ENCODE measurements at regions not wholly inside any gene's neighbourhood (a gene's known extent, or its start where the extent isn't known, plus 50 kb on each side); places are given as distances from the start of the nearest gene placed in this dataset.
"Not testable (repeated sequence)": the region's sequence is repeated elsewhere in the genome, so short reads cannot be mapped to it uniquely, and the experiment has no call there.

DNA sequence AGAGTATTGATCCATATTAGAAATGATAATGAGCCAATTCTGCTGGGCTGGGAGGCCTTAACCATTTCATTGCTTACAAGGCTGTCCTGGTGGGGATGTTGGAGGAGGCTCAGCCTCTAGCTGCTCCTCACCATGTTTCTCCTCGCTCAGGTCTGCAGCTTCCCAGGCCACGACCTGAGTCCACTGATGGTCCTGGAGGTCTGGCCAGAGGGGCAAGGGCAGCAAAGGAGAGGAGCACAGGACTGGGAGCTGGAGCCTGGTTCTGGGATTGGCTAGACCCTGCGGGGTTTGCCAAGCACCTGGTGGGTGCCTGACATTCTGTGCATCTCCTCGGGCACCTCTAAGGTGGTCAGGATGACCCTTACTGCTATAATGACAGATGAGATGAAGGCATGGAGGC, 92.6 kb downstream of the KIF26A start:
- DNase-seq: no peak

DNA sequence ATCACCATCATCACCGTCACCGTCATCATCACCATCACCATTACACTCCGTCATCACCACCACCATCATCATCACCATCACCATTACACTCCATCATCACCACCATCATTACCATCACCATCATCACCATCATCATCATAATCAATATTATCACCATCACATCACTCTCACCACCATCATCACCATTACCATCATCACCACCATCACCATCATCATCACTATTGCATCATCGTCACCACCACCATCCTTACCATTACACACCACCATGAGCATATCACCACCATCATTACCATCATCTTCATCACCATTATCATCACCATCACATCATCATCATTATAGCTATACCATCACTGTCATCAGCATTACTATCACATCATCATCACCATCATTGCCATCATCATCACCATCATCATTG, 93.7 kb downstream of the KIF26A start:
- DNase-seq: no peak

DNA sequence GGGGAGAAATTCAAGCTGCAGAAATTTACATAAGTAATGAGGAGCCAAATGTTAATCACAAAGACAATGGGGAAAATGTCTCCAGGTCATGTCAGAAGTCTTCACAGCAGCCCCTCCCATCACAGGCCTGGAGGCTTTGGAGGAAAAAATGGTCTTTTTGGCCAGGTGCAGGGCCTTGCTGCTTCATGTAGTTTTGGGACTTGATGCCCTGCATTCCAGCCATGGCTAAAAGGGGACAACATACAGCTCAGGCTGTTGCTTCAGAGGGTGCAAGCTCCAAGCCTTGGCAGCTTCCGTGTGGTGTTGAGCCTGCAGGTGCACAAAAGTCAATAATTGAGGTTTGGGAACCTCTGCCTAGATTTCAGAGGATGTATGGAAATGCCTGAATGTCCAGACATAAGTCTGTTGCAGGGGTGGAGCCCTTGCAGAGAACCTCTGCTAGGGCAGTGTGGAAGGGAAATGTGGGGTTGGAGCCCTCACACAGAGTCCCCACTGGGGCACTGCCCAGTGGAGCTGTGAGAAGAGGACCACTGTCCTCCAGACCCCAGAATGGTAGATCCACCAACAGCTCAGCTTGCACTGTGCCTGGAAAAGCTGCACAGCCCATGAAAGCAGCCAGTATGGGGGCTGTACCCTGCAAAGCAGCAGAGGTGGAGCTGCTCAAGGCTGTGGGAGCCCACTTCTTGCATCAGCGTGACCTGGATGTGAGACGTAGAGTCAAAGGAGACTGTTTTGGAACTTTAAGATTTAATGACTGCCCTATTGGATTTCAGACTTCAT, 95.8 kb downstream of the KIF26A start:
- DNase-seq: not testable (repeated sequence)

DNA sequence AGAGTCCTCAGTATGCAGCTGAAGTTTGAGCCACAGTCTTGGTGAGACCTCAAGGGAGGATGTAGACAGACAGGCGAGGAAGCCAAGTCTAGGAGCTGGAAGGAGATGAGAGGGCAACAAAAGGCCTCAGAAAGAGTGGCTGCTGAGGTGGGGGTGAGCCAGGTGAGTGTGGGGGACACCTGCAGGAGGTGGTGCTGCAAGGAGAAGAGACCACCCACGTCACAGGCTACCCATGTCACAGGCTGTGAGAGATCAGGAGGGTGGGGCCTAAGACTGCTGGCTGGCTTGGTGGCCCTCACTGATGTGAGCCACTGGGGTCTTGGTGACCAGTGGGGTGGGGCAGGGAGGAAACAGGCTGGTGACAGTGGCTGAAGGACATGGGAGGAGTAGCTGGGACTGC, 97.3 kb downstream of the KIF26A start:
- DNase-seq: no peak

DNA sequence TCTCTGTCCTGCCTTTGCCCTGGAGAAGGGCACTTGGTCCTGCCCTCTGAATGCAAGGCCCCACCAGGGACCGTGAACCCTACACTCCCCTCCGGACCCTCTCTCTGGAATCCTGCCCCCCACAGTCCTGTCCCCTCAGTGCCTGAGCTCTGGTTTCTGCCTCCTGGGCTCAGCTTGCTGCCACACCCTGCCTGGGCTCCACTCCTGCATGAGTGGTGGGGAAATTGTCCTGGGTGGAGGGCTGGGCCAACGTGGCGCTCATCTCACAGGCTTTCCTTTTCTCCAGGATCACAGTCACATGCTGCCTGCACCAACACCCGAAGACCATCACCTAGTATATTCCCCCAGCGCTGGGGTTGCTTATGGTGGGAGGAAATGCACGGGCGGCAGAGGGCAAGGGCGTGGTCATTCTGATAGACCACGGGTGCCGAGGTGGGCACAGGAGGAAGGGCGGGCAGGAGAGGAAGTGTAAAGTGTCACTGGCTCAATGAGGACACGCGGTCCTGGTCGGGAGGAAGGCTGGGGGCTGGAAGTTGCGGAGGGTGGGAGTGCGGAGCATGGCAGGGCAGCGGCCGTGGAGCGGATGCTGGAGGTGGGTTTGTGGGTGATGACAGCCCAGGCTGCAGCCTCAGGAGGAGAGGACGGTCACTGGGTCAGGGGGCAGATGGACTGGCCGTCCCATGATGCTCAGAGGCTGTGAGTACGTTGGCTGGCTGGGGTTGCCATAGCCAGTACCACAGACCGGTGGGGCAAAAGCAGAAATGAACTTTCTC, 99.5 kb downstream of the KIF26A start:
- DNase-seq: no peak

DNA sequence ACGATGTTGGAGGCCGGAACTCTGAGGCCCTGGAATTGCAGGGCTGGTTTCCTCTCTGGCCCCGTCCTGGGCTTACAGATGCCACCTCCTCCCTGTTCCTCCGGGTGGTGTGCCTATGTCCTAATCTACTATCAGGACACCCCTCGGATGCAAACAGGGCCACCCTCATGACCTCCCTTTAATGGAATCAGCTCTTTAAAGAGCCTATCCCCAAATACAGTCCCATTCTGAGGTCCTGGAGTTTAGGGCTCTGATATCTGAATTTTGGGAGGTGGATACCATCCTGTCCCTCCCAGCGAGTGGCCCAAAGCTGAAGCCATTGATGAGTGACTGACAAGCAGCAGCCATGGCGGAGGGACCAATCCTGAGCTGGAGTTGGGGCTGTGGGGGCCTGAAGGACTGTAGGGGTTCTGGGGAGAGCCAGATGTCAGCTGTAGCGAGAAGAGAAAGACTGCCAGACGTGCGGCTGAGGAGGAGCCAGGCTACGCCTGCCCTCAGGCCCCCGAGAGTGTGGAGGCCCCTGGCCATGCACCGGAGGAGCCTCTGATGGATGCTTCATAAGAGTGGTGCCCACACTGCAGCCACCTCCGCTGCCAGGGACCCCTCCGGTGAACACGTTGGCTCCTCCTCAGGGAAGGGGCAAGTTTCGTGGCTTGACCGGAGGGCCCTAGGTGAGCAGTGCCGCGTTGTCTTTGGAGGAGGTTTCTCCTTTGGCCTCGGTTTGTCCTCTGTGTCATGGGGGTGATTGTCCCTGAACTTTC, 100.2 kb downstream of the KIF26A start:
- no peak for DNase-seq

DNA sequence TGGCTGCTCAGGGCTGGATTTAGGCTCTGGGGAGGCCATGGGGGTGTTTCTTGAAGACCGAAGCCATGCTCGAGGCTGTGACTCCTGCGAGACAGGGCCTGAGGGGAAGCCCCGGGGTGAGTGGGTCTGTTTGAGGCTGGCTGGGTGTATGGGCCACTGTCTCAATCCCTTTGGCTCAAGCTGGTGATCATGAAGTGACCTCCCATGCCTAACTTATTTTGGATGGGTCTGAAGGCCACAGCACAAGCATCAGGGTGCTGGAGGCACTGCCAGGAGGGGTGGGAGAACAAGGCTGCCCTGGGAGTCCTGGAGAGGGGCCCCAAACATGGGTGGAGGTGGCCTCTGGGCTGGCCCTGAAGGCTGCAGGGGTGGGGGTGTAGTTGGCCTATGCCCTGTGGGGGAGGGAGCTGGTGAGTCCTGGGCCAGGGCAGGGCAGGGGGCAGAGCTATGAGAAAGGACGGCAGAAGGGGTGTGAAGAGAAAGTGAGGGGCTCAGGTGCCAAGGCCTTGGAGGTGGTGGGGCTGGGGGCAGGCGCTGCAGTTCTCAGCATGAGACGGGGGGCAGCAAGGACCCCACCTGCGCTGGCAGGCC, 100.9 kb downstream of the KIF26A start:
- no peak for DNase-seq

DNA sequence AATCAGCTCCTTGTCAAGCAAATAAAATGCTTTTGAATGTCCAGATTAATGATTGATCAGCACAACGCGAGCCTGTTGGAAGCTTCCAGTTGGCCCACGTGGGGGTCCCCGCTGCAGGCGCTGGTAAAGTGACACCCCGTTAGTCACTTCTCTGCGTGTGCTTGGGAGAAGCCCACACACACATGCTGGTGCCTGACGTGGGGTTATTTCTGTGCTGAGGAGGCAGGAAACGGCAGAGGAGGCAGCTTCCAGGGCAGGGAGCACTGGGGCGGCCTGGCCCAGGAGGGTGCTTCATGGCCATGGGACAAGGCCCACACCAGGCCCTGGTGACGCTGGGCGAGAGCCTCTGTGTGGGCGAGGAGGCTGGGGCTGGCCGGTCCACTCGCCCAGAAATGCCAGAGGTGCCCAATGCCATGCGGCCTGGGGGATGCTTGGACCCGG, 101.5 kb downstream of the KIF26A start:
- no peak for DNase-seq

DNA sequence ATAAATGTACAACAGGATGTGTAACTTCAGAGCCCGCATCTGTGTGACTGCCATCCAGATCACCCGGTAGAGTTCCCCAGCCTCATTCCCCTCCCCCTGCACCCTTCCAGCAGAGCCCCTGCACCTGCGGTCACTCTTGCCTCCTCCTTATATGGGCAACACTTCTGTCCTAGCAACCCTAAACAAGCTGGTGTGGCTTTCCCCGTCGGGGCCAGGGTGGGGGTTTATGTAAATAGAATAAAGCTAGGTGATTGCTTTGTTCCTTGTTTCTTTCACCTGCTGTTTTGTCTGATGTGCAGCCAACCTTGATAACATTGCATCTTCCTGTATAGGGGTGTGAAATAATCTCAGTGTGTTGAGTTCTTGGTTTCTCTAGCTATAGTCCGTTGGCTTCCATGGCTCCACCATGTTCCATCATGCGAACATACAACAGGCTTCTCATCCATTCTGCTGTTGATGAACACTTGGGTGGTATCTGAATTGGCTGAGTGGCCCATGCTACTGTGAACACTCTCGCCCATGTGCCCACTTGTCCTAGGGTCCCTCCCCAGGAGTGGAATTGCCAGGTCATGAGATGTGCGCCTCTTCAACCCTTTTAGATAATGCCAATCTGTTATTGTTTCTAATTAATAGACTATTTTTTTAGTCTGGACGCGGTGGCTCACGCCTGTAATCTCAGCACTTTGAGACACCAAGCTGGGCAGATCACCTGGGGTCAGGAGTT, 102.2 kb downstream of the KIF26A start:
- DNase-seq: no peak

DNA sequence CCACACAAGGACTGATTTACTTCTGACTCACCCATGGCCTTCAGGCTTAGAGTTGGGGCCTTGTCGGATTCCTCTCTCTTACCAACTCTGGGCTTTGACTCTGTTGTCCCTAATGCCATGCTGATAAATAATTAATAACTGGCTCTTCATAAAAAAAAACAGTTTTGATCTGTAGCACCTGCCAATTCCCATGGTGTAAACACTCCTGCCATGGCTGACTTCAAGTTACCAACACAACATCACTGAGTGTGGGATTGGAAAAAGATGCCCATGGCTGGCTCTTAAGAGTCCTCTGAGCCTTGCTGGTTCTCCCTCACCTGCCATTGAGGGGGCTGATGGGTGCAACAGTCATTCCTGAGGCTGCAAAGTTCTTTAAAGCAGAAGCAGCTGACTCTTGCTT, 104.8 kb downstream of the KIF26A start:
- no peak for DNase-seq

DNA sequence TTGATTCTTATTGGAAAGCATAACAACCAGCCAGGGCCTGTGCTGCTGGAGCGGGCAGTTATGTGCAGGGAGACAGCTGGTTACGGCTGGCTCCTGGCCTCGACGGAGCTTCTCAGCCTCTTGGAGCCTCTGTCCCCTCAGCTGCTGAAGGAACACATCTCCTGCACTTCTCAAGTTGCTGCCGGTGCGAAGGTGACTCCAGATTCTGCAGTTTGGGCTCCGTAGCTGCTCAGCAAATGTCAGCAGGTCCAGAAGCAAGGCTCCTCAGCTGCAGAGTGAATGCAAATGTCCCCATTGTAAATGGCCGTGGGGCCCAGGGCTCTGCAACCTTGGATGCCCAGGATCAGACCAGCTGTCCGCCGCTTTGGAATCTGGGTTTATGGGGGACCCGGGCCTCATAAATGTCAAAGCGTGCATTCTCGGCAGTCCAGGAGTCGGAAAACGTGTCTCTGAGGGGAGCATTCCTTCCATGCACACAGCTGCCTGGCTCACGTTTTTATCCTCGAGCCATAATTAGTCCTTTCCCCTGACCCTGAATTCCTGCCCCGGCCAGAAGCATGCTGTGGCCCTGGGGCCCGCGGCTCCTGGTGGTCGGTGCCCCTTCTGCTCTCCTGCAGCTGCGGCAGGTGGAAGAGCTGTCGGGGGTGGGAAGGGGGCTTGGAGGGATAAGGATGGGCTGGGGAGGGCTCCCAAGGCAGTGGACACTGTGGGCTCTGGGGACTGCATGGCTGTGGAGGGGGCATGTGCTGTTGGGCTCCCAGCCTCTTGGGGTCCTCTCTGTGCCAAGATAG, 106.0 kb downstream of the KIF26A start:
- DNase-seq: no peak

DNA sequence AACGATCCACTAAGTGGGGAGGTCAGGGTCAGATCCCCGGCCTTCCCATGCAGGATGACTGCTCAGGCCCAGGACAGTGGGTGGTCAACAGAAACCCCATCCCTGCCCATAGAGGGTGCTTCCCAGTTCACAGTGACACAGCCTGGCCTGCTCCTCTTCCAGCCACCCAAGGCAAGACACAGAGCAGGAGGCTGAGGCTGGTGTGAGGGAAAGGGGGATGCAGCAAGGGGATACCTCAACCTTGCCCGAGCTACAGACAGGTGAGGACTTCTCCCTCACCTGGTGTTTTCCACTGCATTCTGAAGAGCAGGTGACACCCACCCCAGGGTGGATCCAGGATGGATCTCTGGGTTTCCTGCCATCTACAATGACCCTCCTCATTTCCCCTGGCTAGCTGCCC, 106.7 kb downstream of the KIF26A start:
- no peak for DNase-seq

DNA sequence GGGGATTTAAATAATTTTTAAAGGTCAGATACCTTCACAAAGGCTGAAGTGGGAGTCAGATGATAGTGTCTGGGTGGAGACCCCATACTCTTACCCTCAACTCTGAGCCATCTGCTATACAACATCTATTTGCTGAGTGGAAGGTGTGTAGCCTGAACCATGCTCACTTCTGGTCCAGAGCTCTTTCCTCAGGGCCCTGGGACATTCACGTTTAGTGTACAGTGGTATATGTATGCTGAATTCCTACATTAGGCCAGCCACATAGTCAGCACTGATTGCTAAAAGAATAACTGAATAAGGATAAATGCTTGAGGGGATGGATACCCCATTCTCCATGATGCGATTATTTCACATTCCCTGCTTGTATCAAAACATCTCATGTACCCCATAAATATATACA, 107.3 kb downstream of the KIF26A start:
- DNase-seq: no peak

DNA sequence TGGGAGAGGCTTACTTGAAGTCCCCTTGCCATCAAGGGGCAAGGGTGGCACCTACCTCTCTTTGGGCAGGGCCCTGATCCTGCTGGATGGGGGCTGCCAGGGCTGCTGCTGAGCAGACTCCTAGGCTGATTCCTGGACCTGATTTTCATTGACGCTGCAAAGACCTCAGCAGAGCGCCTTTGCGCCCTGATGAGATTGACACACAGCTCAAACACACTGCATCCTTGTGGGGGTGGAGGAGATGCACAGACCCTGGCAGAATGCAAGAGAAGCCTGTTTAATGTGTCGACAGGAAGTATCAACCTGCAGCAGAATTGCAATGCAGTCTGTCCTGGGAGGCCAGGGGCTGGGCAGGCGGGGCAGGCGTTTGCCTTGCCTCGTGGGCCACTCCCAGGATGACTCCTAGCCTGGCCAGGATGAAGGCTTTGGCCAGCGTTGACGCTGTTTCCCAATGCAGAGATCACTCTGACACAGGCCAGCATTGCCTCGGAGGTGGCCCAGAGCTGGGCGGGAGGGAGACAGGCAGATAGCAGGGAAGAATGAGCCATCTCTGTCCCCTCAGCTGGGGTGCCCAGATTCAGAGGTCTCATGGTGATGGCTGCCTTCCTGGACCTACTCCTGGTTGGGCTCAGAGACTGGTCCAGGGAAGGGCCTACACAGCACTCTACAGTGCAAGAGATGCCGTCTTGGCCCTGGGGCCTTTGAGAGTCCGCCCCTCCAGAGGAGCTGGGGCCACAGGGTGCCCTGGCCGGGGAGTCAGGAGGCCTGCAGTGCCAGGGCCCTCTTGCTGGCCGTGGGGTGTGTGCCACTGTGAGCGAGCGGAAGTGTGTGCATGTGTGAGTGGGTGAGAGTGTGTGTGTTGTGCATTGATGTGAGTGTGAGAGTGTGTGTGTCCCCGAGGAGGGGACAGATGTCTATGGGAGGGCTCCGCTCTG, 108.3 kb downstream of the KIF26A start:
- no peak for DNase-seq

DNA sequence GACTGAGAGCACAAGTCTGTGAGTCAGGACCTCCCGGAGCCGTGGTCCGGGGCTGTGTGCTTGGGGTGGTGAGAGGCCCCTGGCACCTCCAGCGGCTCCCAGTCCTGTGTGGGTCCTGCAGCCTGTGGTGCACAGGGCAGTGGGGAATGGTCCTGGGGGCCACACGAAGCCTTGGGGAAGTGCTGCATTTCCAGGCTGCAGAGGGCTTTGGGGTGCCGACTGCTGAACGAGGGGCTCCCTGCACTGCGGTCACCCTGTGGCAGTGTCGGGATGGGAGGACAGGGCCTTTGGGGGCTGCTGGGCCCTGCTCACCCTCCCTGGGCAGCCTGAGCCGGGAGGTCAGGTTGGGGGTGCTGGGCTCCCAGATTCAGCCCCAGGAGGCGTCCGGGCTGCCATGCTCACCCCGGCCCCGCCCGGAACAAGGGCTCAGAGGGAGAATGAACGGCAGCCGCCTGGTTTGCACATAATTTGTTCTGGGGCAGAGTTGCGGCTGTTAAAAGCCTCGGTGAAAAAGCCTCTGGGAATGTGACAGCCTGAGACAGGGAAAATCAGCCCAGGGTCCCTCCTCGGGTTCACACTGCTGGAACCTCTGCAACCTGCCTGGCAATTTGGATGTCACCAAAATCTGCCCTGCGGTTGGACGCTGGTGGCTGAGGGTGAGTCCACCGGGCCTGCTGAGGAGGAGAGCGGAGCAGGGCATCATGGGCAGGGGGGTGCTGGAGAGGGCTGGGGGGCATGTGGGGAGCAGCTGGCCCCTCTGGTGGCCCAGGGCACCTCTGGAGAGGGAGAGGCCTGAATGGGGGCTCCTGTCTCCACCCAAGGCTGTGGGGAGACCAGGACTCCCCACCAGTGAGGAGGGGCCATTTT, 109.2 kb downstream of the KIF26A start:
- DNase-seq: no peak

DNA sequence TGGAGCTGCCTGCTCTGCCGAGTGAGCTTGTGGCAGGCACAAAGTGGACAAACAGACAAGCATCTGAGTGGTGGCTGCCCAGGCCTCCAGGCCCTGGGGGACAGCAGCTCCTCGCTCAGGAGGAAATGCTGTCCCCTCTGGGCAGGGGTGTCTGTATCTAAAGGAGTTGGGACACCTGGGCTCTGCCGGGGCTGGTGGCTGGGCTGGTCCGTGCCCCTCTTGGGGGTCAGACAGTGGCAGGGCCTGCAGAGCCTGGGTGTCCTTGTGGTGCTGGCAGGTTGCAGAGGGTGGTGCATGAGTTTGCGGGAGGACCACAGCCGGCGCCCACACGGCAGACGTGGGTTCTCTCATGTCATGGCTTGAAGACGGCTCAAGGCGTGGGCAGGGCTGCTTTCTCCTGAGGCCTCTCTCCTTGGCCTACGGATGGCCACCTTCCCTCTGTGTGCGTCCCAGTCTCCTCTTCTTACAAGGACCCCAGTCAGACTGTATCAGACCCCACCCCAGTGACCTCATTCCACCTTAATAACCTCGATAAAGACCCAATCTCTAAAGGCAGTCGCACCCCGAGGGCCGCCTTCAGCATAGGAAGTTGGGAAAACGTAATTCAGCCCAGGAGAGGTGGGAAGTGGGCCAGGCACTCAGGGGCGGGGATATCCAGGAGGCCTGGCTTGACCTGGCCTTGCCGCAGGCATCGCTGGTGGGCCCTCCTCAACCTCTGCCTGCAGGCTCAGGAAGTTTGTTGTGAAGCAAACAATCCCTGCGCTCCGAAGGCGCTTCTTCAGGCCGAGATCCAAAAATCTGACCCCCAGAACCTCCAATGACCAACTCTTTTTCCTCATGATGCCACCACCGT, 110.0 kb downstream of the KIF26A start:
- no peak for DNase-seq

DNA sequence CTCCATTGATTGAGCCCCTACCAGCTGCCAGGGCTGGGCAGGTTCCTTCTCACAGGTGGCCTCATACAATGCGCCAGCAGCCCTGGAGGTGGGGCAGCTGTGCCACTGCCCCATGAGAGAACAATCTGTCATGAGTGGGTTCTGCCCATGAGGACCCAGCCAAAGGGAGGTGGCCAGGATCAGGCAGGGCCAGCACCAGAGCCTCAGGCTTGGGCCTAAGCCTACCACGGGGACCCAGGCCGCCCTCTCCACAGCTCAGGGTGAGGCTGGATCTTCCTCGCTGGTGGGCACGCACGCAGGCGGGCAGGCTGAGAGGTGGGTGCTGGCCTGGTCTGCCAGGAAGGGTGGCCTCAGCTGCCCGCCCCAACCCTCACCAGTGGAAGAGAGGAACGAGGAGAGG, 110.7 kb downstream of the KIF26A start:
- DNase-seq: no peak

DNA sequence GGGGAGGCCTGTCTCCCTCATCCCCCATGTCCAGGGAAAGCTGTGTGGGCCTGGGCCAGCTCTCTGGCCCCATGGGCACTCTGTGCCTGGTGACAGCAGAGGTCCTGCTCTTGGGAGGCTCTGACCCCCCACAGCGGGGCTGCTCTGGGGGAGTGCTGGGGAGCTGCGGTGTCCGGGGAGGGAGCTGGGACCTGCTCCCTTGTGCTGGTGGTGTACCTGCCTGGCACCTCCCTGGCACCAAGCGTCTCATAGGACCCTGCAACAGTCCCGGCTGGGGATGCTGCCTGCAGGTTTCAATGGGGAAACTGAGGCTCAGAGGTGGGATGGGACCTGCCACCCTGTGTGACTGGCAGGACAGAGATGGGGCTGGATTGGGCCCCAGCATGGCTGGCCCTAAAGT, 111.3 kb downstream of the KIF26A start:
- no peak for DNase-seq

DNA sequence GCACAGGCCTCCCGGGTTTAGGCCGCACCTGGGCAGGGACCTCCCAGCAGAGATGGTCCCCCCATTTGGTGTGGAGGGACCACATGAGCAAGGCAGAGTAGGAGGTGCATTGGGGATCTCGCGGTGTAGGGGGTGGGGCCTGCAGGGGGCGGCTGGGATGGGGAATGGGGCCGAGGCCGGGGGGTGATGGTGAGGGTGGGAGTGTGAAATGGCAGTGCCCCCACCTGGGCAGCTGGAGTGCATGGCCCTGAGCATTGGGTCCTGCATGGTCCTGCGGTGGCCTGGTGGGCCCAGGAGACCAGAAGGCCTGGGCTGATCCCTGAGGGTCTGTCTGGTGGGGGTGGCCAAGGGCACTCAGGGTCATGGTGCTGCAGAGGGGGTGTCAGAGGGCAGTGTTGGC, 111.8 kb downstream of the KIF26A start:
- DNase-seq: no peak
